PFSK-1 (cell line): ENCODE measurements at regions not wholly inside any gene's neighbourhood (a gene's known extent, or its start where the extent isn't known, plus 50 kb on each side); places are given as distances from the start of the nearest gene placed in this dataset.

Experiments used
- POLR2AphosphoS5 ChIP-seq: IDR thresholded peaks from 2 replicates; pipeline ENCODE4 v1.6.1; 2012; ENCODE audit warnings: low read depth, mild to moderate bottlenecking, control low read depth, low read length, moderate library complexity
- REST ChIP-seq, 2 experiments: IDR thresholded peaks; 2 replicates each; pipeline versions ENCODE4 v1.6.1 to v1.8.0; 2011 to 2012; ENCODE audit warnings: low read depth in 2 of 2, low read length in 2 of 2, control low read depth in 1 of 2, inconsistent platforms in 1 of 2, mild to moderate bottlenecking in 1 of 2, moderate library complexity in 1 of 2; ENCODE audit not compliant: insufficient read depth in 1 of 2
- SIN3A ChIP-seq: IDR thresholded peaks from 2 replicates; pipeline ENCODE4 v1.6.1; 2012; ENCODE audit warnings: mild to moderate bottlenecking, low read length, moderate library complexity, borderline replicate concordance; ENCODE audit not compliant: insufficient read depth
- TAF1 ChIP-seq: IDR thresholded peaks from 2 replicates; pipeline ENCODE4 v1.6.1; 2012; ENCODE audit warnings: low read length, control low read depth, borderline replicate concordance; ENCODE audit not compliant: insufficient read depth

GRCh38 chr11:109765709-109766311 lies 327.4 kb upstream of the ZC3H12C start:
- TF ChIP-seq TAF1, result no peak
- no peak for TF ChIP-seq POLR2AphosphoS5
- TF ChIP-seq SIN3A, result no peak
- TF ChIP-seq REST (IDR thresholded peaks at IDR 0.05; ENCODE audit: insufficient read depth in 1 of 2, low read depth in 2 of 2, low read length in 2 of 2), result no peak
